ENCODE measurements at regions not wholly inside any gene's neighbourhood (a gene's known extent, or its start where the extent isn't known, plus 50 kb on each side); places are given as distances from the start of the nearest gene placed in this dataset.

- Histone ChIP-seq H3K79me2 (ENCODE audit: insufficient read depth, low read depth, low read length) (no peaks in the 10 kb centered on the region), H3K4me3 (ENCODE audit: low read depth, low read length, poor library complexity, severe bottlenecking) (no peak overlapping the region), H3K4me2 (ENCODE audit: low read length) (no peak overlapping the region), H3K9me3 (ENCODE audit: low read length) (peaks cover 28% of the 10 kb centered on the region), H3K27ac (ENCODE audit: low read depth, low read length, poor library complexity, severe bottlenecking) (no peak overlapping the region), H3K9me2 (ENCODE audit: insufficient read depth, low read length) (no peaks in the 10 kb centered on the region), H2AFZ (ENCODE audit: low read length) (no peak overlapping the region), H3K4me1 (ENCODE audit: insufficient read depth, low read length, poor library complexity, severe bottlenecking) (no peaks in the 10 kb centered on the region), H3K36me3 (ENCODE audit: insufficient read depth, low read length) (no peaks in the 10 kb centered on the region), H4K20me1 (ENCODE audit: insufficient read depth, low read length) (no peaks in the 10 kb centered on the region)
- no peak for DNase-seq (ENCODE audit: low spot score)
- TF ChIP-seq EZH2phosphoT487 (IDR thresholded peaks at IDR 0.05; ENCODE audit: borderline replicate concordance, low read depth, low read length) (no peak), CTCF (conservative IDR thresholded peaks at IDR 0.05; ENCODE audit: low read length) (no peak)
- ChIA-PET CTCF (ENCODE audit: unreplicated experiment) (no interaction called here), POLR2A (no interaction called here)
- intact Hi-C loops (cut with micrococcal nuclease; ENCODE audit: unreplicated experiment) = no loop called here
- BruUV-seq (replicated peaks) = no TSS peak
These were observed 95.2 kb upstream of the PWP1 start for GRCh38 chr12:107590413-107590812.

- H3K36me3 ChIP-seq (ENCODE audit: insufficient read depth, low read length) = no peaks in the 10 kb centered on the region
- no peak overlapping the region for H2AFZ ChIP-seq (ENCODE audit: low read length)
- no peak overlapping the region for H3K27ac ChIP-seq (ENCODE audit: low read depth, low read length, poor library complexity, severe bottlenecking)
- no peaks in the 10 kb centered on the region for H4K20me1 ChIP-seq (ENCODE audit: insufficient read depth, low read length)
- ChIA-PET CTCF (ENCODE audit: unreplicated experiment) (no interaction called here), POLR2A (no interaction called here)
- intact Hi-C loops (cut with micrococcal nuclease; ENCODE audit: unreplicated experiment) = no loop called here
- no TSS peak for BruUV-seq (replicated peaks)
- no peaks in the 10 kb centered on the region for H3K9me2 ChIP-seq (ENCODE audit: insufficient read depth, low read length)
- no peak overlapping the region for H3K4me3 ChIP-seq (ENCODE audit: low read depth, low read length, poor library complexity, severe bottlenecking)
- DNase-seq (ENCODE audit: low spot score) = no peak
- no peaks in the 10 kb centered on the region for H3K4me1 ChIP-seq (ENCODE audit: insufficient read depth, low read length, poor library complexity, severe bottlenecking)
- no peak for TF ChIP-seq CTCF (conservative IDR thresholded peaks at IDR 0.05; ENCODE audit: low read length)
- no peak for TF ChIP-seq EZH2phosphoT487 (IDR thresholded peaks at IDR 0.05; ENCODE audit: borderline replicate concordance, low read depth, low read length)
- H3K4me2 ChIP-seq (ENCODE audit: low read length) = no peak overlapping the region
- H3K9me3 ChIP-seq (ENCODE audit: low read length) = peaks cover 28% of the 10 kb centered on the region
- H3K79me2 ChIP-seq (ENCODE audit: insufficient read depth, low read depth, low read length) = no peaks in the 10 kb centered on the region
These were observed 94.7 kb upstream of the PWP1 start for GRCh38 chr12:107590814-107591375.

DNA sequence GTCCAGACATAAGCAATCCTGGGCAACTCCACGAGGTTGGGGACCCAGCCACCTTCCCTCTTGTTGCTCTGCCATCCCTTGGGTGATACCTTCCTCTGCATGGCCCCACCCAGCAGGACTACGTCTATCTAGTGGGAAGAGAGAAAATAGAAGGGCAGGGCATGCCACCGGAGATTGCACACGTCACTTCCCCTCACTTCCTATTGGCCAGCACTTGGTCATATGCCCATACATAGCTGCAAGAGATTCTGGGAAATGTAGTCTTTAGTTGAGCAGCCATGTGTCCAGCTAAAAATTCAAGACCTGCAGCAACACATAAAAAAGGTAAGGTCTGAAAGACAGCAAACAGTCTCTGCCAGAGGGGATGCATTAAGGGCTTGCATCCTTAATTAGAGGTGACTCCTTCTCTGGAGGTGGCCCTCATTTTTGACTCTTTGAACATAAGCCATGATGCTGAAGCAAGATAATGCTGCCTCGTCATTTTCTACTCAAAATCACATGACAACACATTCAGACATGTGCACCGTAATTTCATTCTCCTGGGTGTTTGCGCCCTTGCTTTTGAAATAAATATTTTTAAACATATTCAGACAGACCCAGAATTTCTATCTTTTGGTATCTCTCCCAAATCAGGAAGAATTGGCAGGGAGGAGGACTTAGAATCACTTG is 91.8 kb upstream of the PWP1 start:
- no peak overlapping the region for H3K4me2 ChIP-seq (ENCODE audit: low read length)
- no peaks in the 10 kb centered on the region for H3K9me2 ChIP-seq (ENCODE audit: insufficient read depth, low read length)
- CTCF ChIA-PET (ENCODE audit: unreplicated experiment) = no interaction called here
- no peaks in the 10 kb centered on the region for H3K4me1 ChIP-seq (ENCODE audit: insufficient read depth, low read length, poor library complexity, severe bottlenecking)
- BruUV-seq (replicated peaks) = no TSS peak
- no peaks in the 10 kb centered on the region for H3K36me3 ChIP-seq (ENCODE audit: insufficient read depth, low read length)
- no peak overlapping the region for H3K4me3 ChIP-seq (ENCODE audit: low read depth, low read length, poor library complexity, severe bottlenecking)
- POLR2A ChIA-PET = no interaction called here
- H3K79me2 ChIP-seq (ENCODE audit: insufficient read depth, low read depth, low read length) = no peaks in the 10 kb centered on the region
- TF ChIP-seq EZH2phosphoT487 (IDR thresholded peaks at IDR 0.05; ENCODE audit: borderline replicate concordance, low read depth, low read length) = no peak
- TF ChIP-seq CTCF (conservative IDR thresholded peaks at IDR 0.05; ENCODE audit: low read length) = no peak
- no peak overlapping the region for H3K27ac ChIP-seq (ENCODE audit: low read depth, low read length, poor library complexity, severe bottlenecking)
- no peaks in the 10 kb centered on the region for H4K20me1 ChIP-seq (ENCODE audit: insufficient read depth, low read length)
- peak overlapping the region; percentile 55; the same call in 1 of the 2 replicates for H2AFZ ChIP-seq (ENCODE audit: low read length)
- peaks cover 28% of the 10 kb centered on the region for H3K9me3 ChIP-seq (ENCODE audit: low read length)
- intact Hi-C loops (cut with micrococcal nuclease; ENCODE audit: unreplicated experiment) = no loop called here
- DNase-seq (ENCODE audit: low spot score) = peak; percentile 68
